ENCODE measurements at regions not wholly inside any gene's neighbourhood (a gene's known extent, or its start where the extent isn't known, plus 50 kb on each side); places are given as distances from the start of the nearest gene placed in this dataset.
"Not testable (repeated sequence)": the region's sequence is repeated elsewhere in the genome, so short reads cannot be mapped to it uniquely, and the experiment has no call there.

- peak; percentile 56 for DNase-seq
- CTCF ChIA-PET; H3K27me3 Mint-ChIP-seq; H3K4me1 Mint-ChIP-seq; POLR2A ChIA-PET; H3K36me3 Mint-ChIP-seq (ENCODE audit: low read depth); H3K9me3 Mint-ChIP-seq; H3K27ac Mint-ChIP-seq: not testable (repeated sequence)
- peak overlapping the region; percentile 73 for H3K4me3 Mint-ChIP-seq
Measured at GRCh38 chr1:148679050-148679786, 69.4 kb upstream of the NUDT4B start.

- H3K27ac Mint-ChIP-seq; H3K36me3 Mint-ChIP-seq (ENCODE audit: low read depth); H3K27me3 Mint-ChIP-seq; H3K9me3 Mint-ChIP-seq; H3K4me1 Mint-ChIP-seq; DNase-seq; POLR2A ChIA-PET; CTCF ChIA-PET: not testable (repeated sequence)
- peak overlapping the region; percentile 73 for H3K4me3 Mint-ChIP-seq
Measured at GRCh38 chr1:148679787-148680326, 68.7 kb upstream of the NUDT4B start.

GRCh38 chr1:148686735-148687134 lies 61.8 kb upstream of the NUDT4B start:
- H3K4me1 Mint-ChIP-seq, H3K27ac Mint-ChIP-seq, CTCF ChIA-PET: not testable (repeated sequence)

GRCh38 chr1:148687376-148687775 lies 61.2 kb upstream of the NUDT4B start:
- H3K4me3 Mint-ChIP-seq; CTCF ChIA-PET; POLR2A ChIA-PET; H3K27me3 Mint-ChIP-seq; H3K36me3 Mint-ChIP-seq (ENCODE audit: low read depth); DNase-seq; H3K9me3 Mint-ChIP-seq; H3K27ac Mint-ChIP-seq; H3K4me1 Mint-ChIP-seq: not testable (repeated sequence)

More at GRCh38 chr1:148686735-148687134, 61.8 kb upstream of the NUDT4B start:
- DNase-seq; H3K4me3 Mint-ChIP-seq; H3K36me3 Mint-ChIP-seq (ENCODE audit: low read depth); H3K9me3 Mint-ChIP-seq; POLR2A ChIA-PET; H3K27me3 Mint-ChIP-seq: not testable (repeated sequence)
